HCT116 (cell line): ENCODE measurements at regions not wholly inside any gene's neighbourhood (a gene's known extent, or its start where the extent isn't known, plus 50 kb on each side); places are given as distances from the start of the nearest gene placed in this dataset.

Experiments
- ATAC-seq: fragments of 200-7000 bp; cut with Tn5 transposase; 2 replicates; pipeline ENCODE4 v1.9.1; 2020; ENCODE audit warnings: mild to moderate bottlenecking, moderate library complexity
- BruUV-seq: library from RNA; stranded (reverse); fragments of 400-500 nt; replicated peaks from 2 replicates; lab custom pipeline; 2021; lab: Mats Ljungman, UMichigan
- CTCF ChIA-PET: fragments of 300-600 bp; sonication (Branson Sonifier 250); formaldehyde crosslinking; loops from one replicate; lab custom pipeline; 2021; ENCODE audit warnings: antibody characterized with exemption; lab: Charles Lee
- POLR2A ChIA-PET: fragments of 300-600, 350-600 bp; sonication (Branson Sonifier 250); formaldehyde crosslinking; loops from one replicate; lab custom pipeline; 2021; ENCODE audit warnings: antibody characterized with exemption; lab: Charles Lee
- RAD21 ChIA-PET, 2 experiments: fragments of 300-600 bp; sonication (Branson Sonifier 250); formaldehyde crosslinking; loops; one replicate each; lab custom pipeline; 2023; ENCODE audit warnings: low total read pairs in 2 of 2; ENCODE audit not compliant: uncharacterized antibody in 2 of 2, unreplicated experiment in 2 of 2, low non-redundant PET in 1 of 2; lab: Charles Lee
- DNase-seq: peaks from one replicate; pipeline ENCODE4 v3.0.0-alpha.2; 2010; ENCODE audit warnings: low read depth, low spot score
- H2AFZ ChIP-seq: fragments of 200-600 bp; shearing (Covaris generic), sonication (generic); 2 replicates; pipeline ENCODE4 v1.6.1; 2017; ENCODE audit warnings: low read depth, mixed run types, mixed read lengths, antibody characterized with exemption, low read length; ENCODE audit not compliant: poor library complexity, severe bottlenecking
- H3K27ac ChIP-seq: 2 replicates; pipeline ENCODE4 v1.5.1; 2012; ENCODE audit warnings: low read depth, low read length
- H3K27me3 ChIP-seq: fragments of 200-600 bp; sonication (generic); 2 replicates; pipeline ENCODE4 v1.6.1; 2016; ENCODE audit warnings: mixed run types, low read length, mixed read lengths; ENCODE audit not compliant: insufficient read depth
- H3K36me3 ChIP-seq, 2 experiments: fragments of 200-500 bp in 1 of 2; fragments of 200-600 bp in 1 of 2; sonication (Bioruptor generic) in 1 of 2; sonication (generic) in 1 of 2; 2 replicates each; pipeline versions ENCODE4 v1.5.1 to v1.6.1; 2014 to 2016; ENCODE audit warnings: low read length in 2 of 2, inconsistent platforms in 1 of 2, mixed read lengths in 1 of 2, mixed run types in 1 of 2; ENCODE audit not compliant: insufficient read depth in 2 of 2, control insufficient read depth in 1 of 2
- H3K4me1 ChIP-seq, 2 experiments: fragments of 200-600 bp in 1 of 2; sonication (generic) in 1 of 2; 2 replicates each; pipeline versions ENCODE4 v1.5.1 to v1.6.1; 2012 to 2017; ENCODE audit warnings: low read length in 2 of 2, inconsistent platforms in 1 of 2, mild to moderate bottlenecking in 1 of 2, mixed read lengths in 1 of 2, mixed run types in 1 of 2, moderate library complexity in 1 of 2; ENCODE audit not compliant: insufficient read depth in 2 of 2, control insufficient read depth in 1 of 2
- H3K4me2 ChIP-seq: fragments of 200-600 bp; sonication (generic); 2 replicates; pipeline ENCODE4 v1.6.1; 2017; ENCODE audit warnings: mixed run types, low read length, mixed read lengths
- H3K4me3 ChIP-seq, 2 experiments: fragments of 200-600 bp in 1 of 2; sonication (generic) in 1 of 2; replicated peaks in 1 of 2; 2 replicates each; pipeline ENCODE4 v1.5.1; 2011 to 2016; ENCODE audit warnings: low read length in 2 of 2, control low read depth in 1 of 2, low read depth in 1 of 2, mild to moderate bottlenecking in 1 of 2, mixed read lengths in 1 of 2, mixed run types in 1 of 2
- H3K79me2 ChIP-seq: fragments of 200-600 bp; sonication (generic); 2 replicates; pipeline ENCODE4 v1.6.1; 2017; ENCODE audit warnings: mild to moderate bottlenecking, mixed run types, low read length, moderate library complexity, mixed read lengths; ENCODE audit not compliant: insufficient read depth
- H3K9ac ChIP-seq: fragments of 200-600 bp; sonication (generic); 2 replicates; pipeline ENCODE4 v1.6.1; 2016; ENCODE audit warnings: low read length, mixed read lengths
- H3K9me2 ChIP-seq: fragments of 200-600 bp; sonication (generic), shearing (Covaris generic); 2 replicates; pipeline ENCODE4 v1.6.1; 2017; ENCODE audit warnings: mixed run types, mild to moderate bottlenecking, moderate library complexity; ENCODE audit not compliant: insufficient read depth
- H3K9me3 ChIP-seq, 2 experiments: fragments of 200-500 bp in 1 of 2; fragments of 200-600 bp in 1 of 2; sonication (Bioruptor generic) in 1 of 2; sonication (generic) in 1 of 2; 2 replicates each; pipeline ENCODE4 v1.6.1; 2014 to 2017; ENCODE audit warnings: low read length in 2 of 2, mixed read lengths in 2 of 2, inconsistent platforms in 1 of 2, low read depth in 1 of 2, mild to moderate bottlenecking in 1 of 2, mixed run types in 1 of 2, moderate library complexity in 1 of 2; ENCODE audit not compliant: control insufficient read depth in 1 of 2, insufficient read depth in 1 of 2
- H4K20me1 ChIP-seq: fragments of 200-600 bp; sonication (generic), shearing (Covaris generic); 2 replicates; pipeline ENCODE4 v1.6.1; 2017; ENCODE audit warnings: mixed run types, mild to moderate bottlenecking, moderate library complexity; ENCODE audit not compliant: insufficient read depth
- ATF3 ChIP-seq: IDR thresholded peaks from 2 replicates; pipeline ENCODE4 v1.6.1; 2012
- CEBPB ChIP-seq: IDR thresholded peaks from 2 replicates; pipeline ENCODE4 v1.6.1; 2012; ENCODE audit warnings: low read depth
- CTCF ChIP-seq, 3 experiments: fragments of 200-600 bp in 1 of 3; sonication (generic) in 1 of 3; IDR thresholded peaks in 2 of 3; conservative IDR thresholded peaks in 1 of 3; 2 replicates each; pipeline ENCODE4 v1.5.1; 2012 to 2017; ENCODE audit warnings: low read depth in 2 of 3, low read length in 2 of 3, antibody characterized with exemption in 1 of 3, borderline replicate concordance in 1 of 3, control low read depth in 1 of 3, mild to moderate bottlenecking in 1 of 3, mixed read lengths in 1 of 3, mixed run types in 1 of 3, moderate library complexity in 1 of 3; ENCODE audit not compliant: insufficient read depth in 1 of 3
- EGR1 ChIP-seq: IDR thresholded peaks from 2 replicates; pipeline ENCODE4 v1.6.1; 2012; ENCODE audit warnings: low read depth
- ELF1 ChIP-seq: IDR thresholded peaks from 2 replicates; pipeline ENCODE4 v1.6.1; 2012; ENCODE audit warnings: low read depth, borderline replicate concordance
- EZH2 ChIP-seq: fragments of 200-600 bp; sonication (generic); IDR thresholded peaks from 2 replicates; pipeline ENCODE4 v1.6.1; 2017; ENCODE audit warnings: antibody characterized with exemption, mixed run types
- FOSL1 ChIP-seq: IDR thresholded peaks from 2 replicates; pipeline ENCODE4 v1.6.1; 2012; ENCODE audit warnings: low read depth
- JUND ChIP-seq: IDR thresholded peaks from 2 replicates; pipeline ENCODE4 v1.6.1; 2012
- MAX ChIP-seq: IDR thresholded peaks from 2 replicates; pipeline ENCODE4 v1.6.1; 2012
- POLR2AphosphoS5 ChIP-seq: IDR thresholded peaks from 2 replicates; pipeline ENCODE4 v1.6.1; 2011; ENCODE audit warnings: mild to moderate bottlenecking, low read depth, low read length, moderate library complexity
- RAD21 ChIP-seq: IDR thresholded peaks from 2 replicates; pipeline ENCODE4 v1.6.1; 2012; ENCODE audit warnings: low read depth, mild to moderate bottlenecking
- REST ChIP-seq: IDR thresholded peaks from 2 replicates; pipeline ENCODE4 v1.6.1; 2012; ENCODE audit warnings: low read depth
- SIN3A ChIP-seq: IDR thresholded peaks from 2 replicates; pipeline ENCODE4 v1.6.1; 2012; ENCODE audit warnings: low read depth
- SRF ChIP-seq: IDR thresholded peaks from 2 replicates; pipeline ENCODE4 v1.6.1; 2012; ENCODE audit warnings: low read depth
- TCF7L2 ChIP-seq: IDR thresholded peaks from 2 replicates; pipeline ENCODE4 v1.7.0; 2011; ENCODE audit warnings: borderline replicate concordance, inconsistent platforms; ENCODE audit not compliant: insufficient read depth, insufficient read length; ENCODE audit errors: extremely low read depth
- YY1 ChIP-seq: IDR thresholded peaks from 2 replicates; pipeline ENCODE4 v1.6.1; 2011; ENCODE audit warnings: low read length, low read depth, moderate library complexity, mild to moderate bottlenecking; ENCODE audit not compliant: insufficient replicate concordance; ENCODE audit errors: extremely low read depth
- ZFX ChIP-seq: fragments of 450-650 bp; IDR thresholded peaks from 2 replicates; pipeline ENCODE4 v1.6.1; 2017
- ZNF274 ChIP-seq: fragments of 200-500 bp; sonication (Bioruptor generic); IDR thresholded peaks from 2 replicates; pipeline ENCODE4 v1.6.1; 2014; ENCODE audit warnings: mild to moderate bottlenecking, low read depth, low read length, inconsistent platforms
- intact Hi-C: fragments of 100-400 bp; cut with micrococcal nuclease; formaldehyde crosslinking; loops from 2 replicates; pipeline ENCODE4 v1.10.0; 2022

GRCh38 chr5:168042284-168043068 is 249.0 kb upstream of the WWC1 start:
- no peak for ATAC-seq
- CTCF ChIA-PET = no interaction called here

More at GRCh38 chr5:168042284-168043068, 249.0 kb upstream of the WWC1 start:
- RAD21 ChIA-PET = no interaction called here
- no peaks in the 10 kb centered on the region for H4K20me1 ChIP-seq
- H3K9ac ChIP-seq = no peak overlapping the region
- no peak overlapping the region for H3K27ac ChIP-seq
- no peak overlapping the region for H2AFZ ChIP-seq
- no peaks in the 10 kb centered on the region for H3K36me3 ChIP-seq
- BruUV-seq = no TSS peak
- intact Hi-C loops = no loop called here
- no peaks in the 10 kb centered on the region for H3K4me1 ChIP-seq
- H3K9me2 ChIP-seq = no peaks in the 10 kb centered on the region
- no peak overlapping the region for H3K4me3 ChIP-seq
- peaks cover 49% of the 10 kb centered on the region for H3K27me3 ChIP-seq
- DNase-seq = no peak
- POLR2A ChIA-PET = no interaction called here
- no peak overlapping the region for H3K4me2 ChIP-seq
- H3K9me3 ChIP-seq = no peaks in the 10 kb centered on the region
- no peaks in the 10 kb centered on the region for H3K79me2 ChIP-seq
- TF ChIP-seq ELF1 (no peak), RAD21 (no peak), REST (no peak), CEBPB (no peak), MAX (no peak), POLR2AphosphoS5 (no peak), ZFX (no peak), EZH2 (no peak), CTCF (IDR thresholded peaks at IDR 0.05 in 2 of 3, conservative IDR thresholded peaks at IDR 0.05 in 1 of 3; ENCODE audit: borderline replicate concordance in 1 of 3, insufficient read depth in 1 of 3, low read depth in 2 of 3, low read length in 2 of 3) (no peak), SIN3A (no peak), ATF3 (no peak), YY1 (no peak), ZNF274 (no peak), JUND (no peak), EGR1 (no peak), TCF7L2 (no peak), FOSL1 (no peak), SRF (no peak)
